ENCODE measurements at regions not wholly inside any gene's neighbourhood (a gene's known extent, or its start where the extent isn't known, plus 50 kb on each side); places are given as distances from the start of the nearest gene placed in this dataset.
A peak's percentile ranks its signal among the peaks of the same experiment; 100 is the strongest.

DNA sequence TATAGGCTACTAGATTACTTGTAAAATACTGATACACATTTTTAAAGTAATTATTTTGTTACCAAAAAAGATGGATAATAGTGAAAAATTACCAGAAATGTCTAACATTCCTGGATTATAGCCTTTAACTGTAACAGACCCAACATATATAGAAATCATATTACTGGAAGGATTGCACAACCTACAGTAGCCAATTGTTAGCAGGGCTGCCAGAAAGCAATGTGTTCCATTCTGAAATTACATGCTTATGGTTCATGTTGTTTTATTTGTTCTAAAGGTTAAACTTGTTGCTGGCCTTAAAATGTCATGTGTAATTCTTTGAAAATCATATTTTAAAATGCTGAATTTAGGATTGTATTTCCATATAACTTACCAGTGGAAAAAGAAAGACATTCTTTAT is 793.6 kb upstream of the ACVR2A start:
- no peak overlapping the region for H3K4me3 ChIP-seq (ENCODE audit: control insufficient read depth, low read depth, low read length)
- no peak for DNase-seq (ENCODE audit: low read depth)
- TF ChIP-seq, protein P1, sequence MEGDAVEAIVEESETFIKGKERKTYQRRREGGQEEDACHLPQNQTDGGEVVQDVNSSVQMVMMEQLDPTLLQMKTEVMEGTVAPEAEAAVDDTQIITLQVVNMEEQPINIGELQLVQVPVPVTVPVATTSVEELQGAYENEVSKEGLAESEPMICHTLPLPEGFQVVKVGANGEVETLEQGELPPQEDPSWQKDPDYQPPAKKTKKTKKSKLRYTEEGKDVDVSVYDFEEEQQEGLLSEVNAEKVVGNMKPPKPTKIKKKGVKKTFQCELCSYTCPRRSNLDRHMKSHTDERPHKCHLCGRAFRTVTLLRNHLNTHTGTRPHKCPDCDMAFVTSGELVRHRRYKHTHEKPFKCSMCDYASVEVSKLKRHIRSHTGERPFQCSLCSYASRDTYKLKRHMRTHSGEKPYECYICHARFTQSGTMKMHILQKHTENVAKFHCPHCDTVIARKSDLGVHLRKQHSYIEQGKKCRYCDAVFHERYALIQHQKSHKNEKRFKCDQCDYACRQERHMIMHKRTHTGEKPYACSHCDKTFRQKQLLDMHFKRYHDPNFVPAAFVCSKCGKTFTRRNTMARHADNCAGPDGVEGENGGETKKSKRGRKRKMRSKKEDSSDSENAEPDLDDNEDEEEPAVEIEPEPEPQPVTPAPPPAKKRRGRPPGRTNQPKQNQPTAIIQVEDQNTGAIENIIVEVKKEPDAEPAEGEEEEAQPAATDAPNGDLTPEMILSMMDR (IDR thresholded peaks at IDR 0.05; ENCODE audit: control insufficient read depth, insufficient read depth, low read depth, low read length, missing control alignments) = no peak

DNA sequence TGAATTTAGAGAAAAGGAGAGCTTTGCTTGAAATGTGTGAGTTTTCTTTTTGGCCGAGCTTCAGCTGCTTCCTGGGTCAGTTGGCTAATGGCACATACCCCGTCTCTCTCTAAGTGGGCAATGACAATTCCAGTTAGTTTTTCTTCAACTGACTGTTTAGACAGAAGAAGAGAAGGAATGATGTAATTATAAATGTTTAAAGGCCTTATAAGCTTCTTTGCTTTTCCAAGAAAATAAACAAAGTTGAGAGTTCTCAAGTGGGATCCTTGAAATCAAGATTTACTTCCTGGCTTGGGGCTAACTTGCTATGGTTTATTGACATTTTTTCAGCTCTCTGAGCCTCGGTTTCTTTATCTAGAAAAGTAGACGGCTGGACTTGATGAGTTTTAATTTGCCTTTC is 794.9 kb upstream of the ACVR2A start:
- DNase-seq (ENCODE audit: low read depth) = no peak
- TF ChIP-seq, protein P1 (IDR thresholded peaks at IDR 0.05; ENCODE audit: control insufficient read depth, insufficient read depth, low read depth, low read length, missing control alignments) = no peak
- no peak overlapping the region for H3K4me3 ChIP-seq (ENCODE audit: control insufficient read depth, low read depth, low read length)

DNA sequence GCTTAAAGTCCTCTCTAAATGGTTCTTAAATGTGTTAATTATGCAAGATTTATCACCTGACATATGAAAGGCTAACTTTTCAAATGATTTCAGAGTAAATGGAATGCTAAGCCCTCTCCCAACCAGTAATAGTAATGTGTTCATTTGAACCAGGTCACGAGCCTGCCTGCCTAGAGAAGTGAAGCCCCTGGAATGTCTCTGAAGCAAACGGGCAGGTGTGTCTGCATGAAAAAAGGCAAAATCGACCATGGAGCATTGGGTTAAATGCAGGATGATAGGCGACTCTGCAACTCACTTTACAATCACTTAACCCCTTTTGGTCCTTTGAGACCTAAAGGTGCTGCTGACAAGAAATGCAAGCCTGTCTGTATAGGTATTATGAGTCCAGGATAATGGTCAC is 798.4 kb upstream of the ACVR2A start:
- H3K4me3 ChIP-seq (ENCODE audit: control insufficient read depth, low read depth, low read length) = no peak overlapping the region
- TF ChIP-seq, protein P1 (IDR thresholded peaks at IDR 0.05; ENCODE audit: control insufficient read depth, insufficient read depth, low read depth, low read length, missing control alignments) = no peak
- no peak for DNase-seq (ENCODE audit: low read depth)

DNA sequence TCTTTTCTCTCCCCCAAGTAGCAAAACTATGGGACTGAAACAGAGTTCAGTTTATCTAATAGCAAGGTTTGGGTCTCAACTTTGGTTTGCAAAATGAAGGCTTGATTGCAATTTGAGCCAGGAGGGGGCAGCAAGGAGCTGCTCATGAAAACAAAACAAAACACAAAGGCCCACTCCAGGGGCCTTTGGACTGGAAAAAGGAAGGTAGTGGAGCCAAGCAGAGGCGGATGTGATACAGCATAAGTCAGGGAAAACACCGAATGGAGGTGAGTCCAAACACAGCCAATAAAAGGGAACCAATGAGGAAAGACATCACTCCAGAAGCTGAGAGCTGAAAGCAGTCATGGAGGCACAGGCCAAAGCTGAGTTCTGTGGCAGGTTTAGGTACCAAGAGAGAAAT is 799.7 kb upstream of the ACVR2A start:
- TF ChIP-seq, protein P1 (IDR thresholded peaks at IDR 0.05; ENCODE audit: control insufficient read depth, insufficient read depth, low read depth, low read length, missing control alignments) = peak; percentile 48
- H3K4me3 ChIP-seq (ENCODE audit: control insufficient read depth, low read depth, low read length) = no peak overlapping the region
- DNase-seq (ENCODE audit: low read depth) = no peak

DNA sequence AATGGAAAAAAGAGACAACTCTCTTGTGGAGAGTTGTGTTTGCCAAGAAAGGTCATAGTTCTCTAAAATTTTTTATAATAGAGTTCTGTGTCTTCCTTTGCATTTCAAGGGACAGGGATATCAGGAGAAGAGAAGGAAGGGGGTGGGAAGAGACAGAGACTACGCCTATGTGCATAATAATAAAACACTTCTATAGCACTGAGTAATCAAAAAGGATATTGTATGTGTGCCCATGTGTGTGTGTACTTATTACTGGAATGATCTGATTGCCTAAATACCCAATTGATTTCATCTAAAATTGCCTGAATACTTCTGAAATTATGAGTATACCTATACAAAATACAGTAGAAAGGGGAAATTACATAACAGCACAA is 803.7 kb upstream of the ACVR2A start:
- TF ChIP-seq, protein P1 (IDR thresholded peaks at IDR 0.05; ENCODE audit: control insufficient read depth, insufficient read depth, low read depth, low read length, missing control alignments) = no peak
- no peak for DNase-seq (ENCODE audit: low read depth)

DNA sequence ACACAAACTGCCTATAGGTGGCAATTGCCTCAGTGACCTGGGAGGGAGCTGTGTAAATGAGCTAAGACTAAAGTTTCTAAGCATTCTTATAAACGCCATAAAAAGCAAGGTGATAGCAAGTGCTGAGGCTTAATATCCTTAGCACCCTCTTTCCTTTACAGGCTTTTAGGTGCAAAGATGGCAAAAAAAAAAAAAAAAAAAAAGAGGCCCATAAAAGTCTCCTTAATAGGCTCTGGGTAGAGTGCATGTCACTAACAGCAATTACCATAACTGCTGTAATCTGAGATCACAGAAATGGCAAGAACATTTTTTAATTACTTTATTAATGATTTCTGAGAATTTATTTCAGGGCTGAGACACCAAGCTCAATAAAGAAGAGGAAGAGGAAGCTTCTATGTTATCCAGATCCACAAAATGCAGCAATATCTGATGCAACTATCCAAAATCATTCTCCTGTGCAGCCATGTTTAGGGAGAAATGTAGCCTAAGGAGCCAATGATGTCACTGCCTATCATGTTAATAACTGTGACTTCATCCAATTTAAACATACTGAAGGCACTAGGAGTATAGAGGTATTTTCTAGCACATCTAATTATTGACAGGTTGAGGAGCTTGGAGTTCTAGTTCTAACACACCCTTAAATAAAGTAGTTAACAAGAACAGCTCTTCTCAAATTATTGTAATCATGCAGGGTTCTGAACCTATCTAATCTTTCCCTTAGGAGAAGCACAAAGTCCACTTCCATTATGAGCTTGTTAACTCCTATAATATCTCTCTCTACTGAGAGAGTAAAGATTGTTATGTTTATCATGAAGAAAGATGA is 804.3 kb upstream of the ACVR2A start:
- TF ChIP-seq, protein P1 (IDR thresholded peaks at IDR 0.05; ENCODE audit: control insufficient read depth, insufficient read depth, low read depth, low read length, missing control alignments) = no peak
- no peak for DNase-seq (ENCODE audit: low read depth)
- no peak overlapping the region for H3K4me3 ChIP-seq (ENCODE audit: control insufficient read depth, low read depth, low read length)

More for the DNA sequence above, 803.7 kb upstream of the ACVR2A start:
- no peak overlapping the region for H3K4me3 ChIP-seq (ENCODE audit: control insufficient read depth, low read depth, low read length)
